Glutamatergic neuron (in vitro differentiated cells): ENCODE measurements at regions not wholly inside any gene's neighbourhood (a gene's known extent, or its start where the extent isn't known, plus 50 kb on each side); places are given as distances from the start of the nearest gene placed in this dataset.

ENCODE experiments used
- DNase-seq: peaks from one replicate; pipeline ENCODE4 v3.0.0; 2022
- H3K27ac Mint-ChIP-seq: one replicate; pipeline ENCODE4 v1.8.0; 2020; ENCODE audit warnings: mild to moderate bottlenecking, mixed read lengths, inconsistent platforms; ENCODE audit not compliant: unreplicated experiment
- H3K27me3 Mint-ChIP-seq: one replicate; pipeline ENCODE4 v1.8.0; 2020; ENCODE audit warnings: mild to moderate bottlenecking, moderate library complexity, mixed read lengths, inconsistent platforms; ENCODE audit not compliant: unreplicated experiment
- H3K36me3 Mint-ChIP-seq: one replicate; pipeline ENCODE4 v1.8.0; 2020; ENCODE audit warnings: mild to moderate bottlenecking, mixed read lengths, inconsistent platforms; ENCODE audit not compliant: unreplicated experiment
- H3K4me1 Mint-ChIP-seq: one replicate; pipeline ENCODE4 v1.8.0; 2020; ENCODE audit warnings: mild to moderate bottlenecking, low read depth, mixed read lengths, inconsistent platforms; ENCODE audit not compliant: unreplicated experiment
- H3K4me3 Mint-ChIP-seq: one replicate; pipeline ENCODE4 v1.8.0; 2020; ENCODE audit warnings: mild to moderate bottlenecking, mixed read lengths, inconsistent platforms; ENCODE audit not compliant: unreplicated experiment
- H3K9me3 Mint-ChIP-seq: one replicate; pipeline ENCODE4 v1.8.0; 2020; ENCODE audit warnings: mild to moderate bottlenecking, moderate library complexity, mixed read lengths, inconsistent platforms; ENCODE audit not compliant: unreplicated experiment
- CTCF ChIP-seq: fragments of 200-600 bp; sonication (generic); IDR thresholded peaks from one replicate; pipeline ENCODE4 v1.5.0; 2021; ENCODE audit not compliant: partially characterized antibody, unreplicated experiment

DNA sequence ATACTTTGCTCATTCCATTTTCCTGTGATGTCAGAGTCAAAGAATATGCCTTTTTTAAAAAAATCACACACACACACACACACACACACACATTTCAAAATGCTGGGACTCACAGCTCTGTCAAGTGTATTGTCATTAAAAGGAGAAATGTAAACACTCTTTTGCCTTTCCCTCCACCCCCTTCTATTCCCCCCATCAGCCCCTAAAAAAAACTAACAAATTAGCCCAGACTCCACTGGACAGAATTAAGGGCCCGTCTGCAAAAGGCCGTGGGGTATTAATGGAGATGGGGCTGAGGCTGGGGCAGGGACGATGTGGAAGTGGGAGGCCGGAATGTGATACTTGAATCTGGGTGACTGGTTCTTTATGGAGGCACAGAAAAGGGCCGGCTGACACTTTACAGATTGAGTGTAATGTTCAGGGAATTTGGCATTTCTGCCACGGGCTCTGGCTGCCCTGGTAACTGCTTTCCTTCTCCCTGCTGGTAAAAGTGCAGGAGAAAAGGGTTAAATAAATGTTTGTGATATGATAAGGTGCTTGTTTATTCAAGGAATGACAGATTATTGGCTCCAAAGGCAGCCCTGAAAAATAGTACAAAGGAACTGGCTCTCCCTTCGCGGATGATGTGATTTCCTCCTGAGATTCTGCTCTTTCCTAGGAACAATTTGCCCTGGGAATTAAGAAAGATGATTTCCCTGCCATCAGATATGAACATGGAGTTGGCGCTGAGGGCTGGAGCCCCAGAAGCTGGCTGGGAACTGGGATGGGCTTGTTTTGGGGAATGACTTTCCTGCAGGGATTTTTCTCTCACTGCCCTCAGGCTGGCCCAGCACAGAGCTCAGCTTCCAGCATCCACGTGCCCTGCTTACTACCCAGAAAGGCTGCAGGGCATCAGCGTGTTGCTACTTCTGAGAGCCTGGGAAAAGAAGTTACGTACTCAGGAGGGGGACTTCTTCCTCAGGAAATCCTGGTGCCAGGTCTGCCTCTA is 52.8 kb upstream of the CTAGE1 start:
- TF ChIP-seq CTCF, result no peak
- Mint-ChIP-seq H3K36me3 (no peaks in the 10 kb centered on the region), H3K27me3 (peaks cover 2% of the 10 kb centered on the region), H3K4me1 (no peaks in the 10 kb centered on the region), H3K9me3 (no peaks in the 10 kb centered on the region), H3K4me3 (no peak overlapping the region), H3K27ac (no peak overlapping the region)
- no peak for DNase-seq

- no peak for DNase-seq
- no peak for TF ChIP-seq CTCF
- H3K27ac Mint-ChIP-seq, result no peak overlapping the region
- H3K4me1 Mint-ChIP-seq, result no peaks in the 10 kb centered on the region
- no peaks in the 10 kb centered on the region for H3K36me3 Mint-ChIP-seq
- peaks cover 2% of the 10 kb centered on the region for H3K27me3 Mint-ChIP-seq
- no peaks in the 10 kb centered on the region for H3K9me3 Mint-ChIP-seq
- H3K4me3 Mint-ChIP-seq, result no peak overlapping the region
Observed at GRCh38 chr18:22471546-22472131, 53.9 kb upstream of the CTAGE1 start.

DNA sequence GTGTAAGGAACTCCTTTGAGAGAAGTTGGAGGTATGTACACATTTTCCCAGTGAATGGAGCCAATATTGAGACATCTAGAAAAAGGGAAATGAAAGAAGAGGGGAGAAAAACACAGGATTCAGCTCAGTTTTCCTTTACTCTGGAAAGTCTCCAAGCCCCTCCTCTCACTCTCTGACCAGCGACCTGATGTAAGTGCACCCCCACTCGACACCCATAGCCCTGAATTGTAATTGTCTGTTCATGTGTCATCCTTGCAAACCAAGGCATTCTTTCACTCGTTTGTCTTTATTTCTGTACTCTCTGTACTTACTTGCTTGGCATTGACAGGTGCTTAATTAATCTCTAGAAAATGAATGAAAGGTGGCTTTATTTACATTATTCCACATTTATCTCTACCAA is 55.7 kb upstream of the CTAGE1 start:
- Mint-ChIP-seq H3K4me3 (no peak overlapping the region), H3K27ac (no peak overlapping the region), H3K36me3 (no peaks in the 10 kb centered on the region), H3K9me3 (no peaks in the 10 kb centered on the region), H3K4me1 (no peaks in the 10 kb centered on the region), H3K27me3 (peaks cover 2% of the 10 kb centered on the region)
- TF ChIP-seq CTCF, result no peak
- no peak for DNase-seq

- Mint-ChIP-seq H3K4me1 (no peaks in the 10 kb centered on the region), H3K4me3 (no peak overlapping the region), H3K27me3 (peaks cover 2% of the 10 kb centered on the region), H3K9me3 (no peaks in the 10 kb centered on the region), H3K27ac (no peak overlapping the region), H3K36me3 (no peaks in the 10 kb centered on the region)
- no peak for TF ChIP-seq CTCF
- DNase-seq, result no peak
Observed at GRCh38 chr18:22475426-22476100, 57.8 kb upstream of the CTAGE1 start.

GRCh38 chr18:22477222-22477621 is 59.5 kb upstream of the CTAGE1 start:
- no peak for TF ChIP-seq CTCF
- Mint-ChIP-seq H3K36me3 (no peaks in the 10 kb centered on the region), H3K4me1 (no peaks in the 10 kb centered on the region), H3K27me3 (no peaks in the 10 kb centered on the region), H3K4me3 (no peak overlapping the region), H3K27ac (no peak overlapping the region), H3K9me3 (no peaks in the 10 kb centered on the region)
- no peak for DNase-seq
